ENCODE measurements at regions not wholly inside any gene's neighbourhood (a gene's known extent, or its start where the extent isn't known, plus 50 kb on each side); places are given as distances from the start of the nearest gene placed in this dataset.

DNA sequence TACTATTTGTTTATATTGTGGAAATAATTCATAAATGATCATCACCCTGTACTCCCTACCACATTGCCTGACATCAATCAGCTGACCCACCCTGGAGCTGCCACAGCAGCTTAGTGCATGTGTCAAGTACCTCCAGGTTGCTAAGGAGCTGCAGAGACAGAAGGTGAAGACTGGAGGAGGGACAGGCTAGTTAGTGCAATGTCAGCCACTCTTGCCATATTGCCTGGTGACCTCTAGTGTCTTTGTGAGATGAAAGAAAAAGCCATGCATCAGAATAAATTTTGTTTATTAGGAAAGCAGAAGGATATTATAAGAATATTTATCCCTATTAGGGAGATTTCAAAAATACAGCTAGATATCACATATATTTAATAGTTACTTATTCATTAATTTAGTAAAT lies 243.9 kb upstream of the FAT4 start:
- DNase-seq, result no peak
- H3K9me3 Mint-ChIP-seq (ENCODE audit: low read depth, unreplicated experiment), result no peaks in the 10 kb centered on the region
- CTCF ChIA-PET, result no interaction called here
- intact Hi-C loops (cut with micrococcal nuclease; ENCODE audit: unreplicated experiment), result no loop called here
- H3K36me3 Mint-ChIP-seq (ENCODE audit: insufficient read depth, unreplicated experiment), result no peaks in the 10 kb centered on the region
- H3K27ac Mint-ChIP-seq (ENCODE audit: unreplicated experiment), result no peak overlapping the region
- H3K27me3 Mint-ChIP-seq (ENCODE audit: unreplicated experiment), result no peaks in the 10 kb centered on the region
- BruUV-seq (replicated peaks), result no TSS peak
- TF ChIP-seq, protein P1, sequence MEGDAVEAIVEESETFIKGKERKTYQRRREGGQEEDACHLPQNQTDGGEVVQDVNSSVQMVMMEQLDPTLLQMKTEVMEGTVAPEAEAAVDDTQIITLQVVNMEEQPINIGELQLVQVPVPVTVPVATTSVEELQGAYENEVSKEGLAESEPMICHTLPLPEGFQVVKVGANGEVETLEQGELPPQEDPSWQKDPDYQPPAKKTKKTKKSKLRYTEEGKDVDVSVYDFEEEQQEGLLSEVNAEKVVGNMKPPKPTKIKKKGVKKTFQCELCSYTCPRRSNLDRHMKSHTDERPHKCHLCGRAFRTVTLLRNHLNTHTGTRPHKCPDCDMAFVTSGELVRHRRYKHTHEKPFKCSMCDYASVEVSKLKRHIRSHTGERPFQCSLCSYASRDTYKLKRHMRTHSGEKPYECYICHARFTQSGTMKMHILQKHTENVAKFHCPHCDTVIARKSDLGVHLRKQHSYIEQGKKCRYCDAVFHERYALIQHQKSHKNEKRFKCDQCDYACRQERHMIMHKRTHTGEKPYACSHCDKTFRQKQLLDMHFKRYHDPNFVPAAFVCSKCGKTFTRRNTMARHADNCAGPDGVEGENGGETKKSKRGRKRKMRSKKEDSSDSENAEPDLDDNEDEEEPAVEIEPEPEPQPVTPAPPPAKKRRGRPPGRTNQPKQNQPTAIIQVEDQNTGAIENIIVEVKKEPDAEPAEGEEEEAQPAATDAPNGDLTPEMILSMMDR (IDR thresholded peaks at IDR 0.05; ENCODE audit: unreplicated experiment), result no peak
- H3K4me1 Mint-ChIP-seq (ENCODE audit: low read depth, unreplicated experiment), result no peaks in the 10 kb centered on the region
- H3K4me3 Mint-ChIP-seq (ENCODE audit: low read depth, unreplicated experiment), result no peak overlapping the region

DNA sequence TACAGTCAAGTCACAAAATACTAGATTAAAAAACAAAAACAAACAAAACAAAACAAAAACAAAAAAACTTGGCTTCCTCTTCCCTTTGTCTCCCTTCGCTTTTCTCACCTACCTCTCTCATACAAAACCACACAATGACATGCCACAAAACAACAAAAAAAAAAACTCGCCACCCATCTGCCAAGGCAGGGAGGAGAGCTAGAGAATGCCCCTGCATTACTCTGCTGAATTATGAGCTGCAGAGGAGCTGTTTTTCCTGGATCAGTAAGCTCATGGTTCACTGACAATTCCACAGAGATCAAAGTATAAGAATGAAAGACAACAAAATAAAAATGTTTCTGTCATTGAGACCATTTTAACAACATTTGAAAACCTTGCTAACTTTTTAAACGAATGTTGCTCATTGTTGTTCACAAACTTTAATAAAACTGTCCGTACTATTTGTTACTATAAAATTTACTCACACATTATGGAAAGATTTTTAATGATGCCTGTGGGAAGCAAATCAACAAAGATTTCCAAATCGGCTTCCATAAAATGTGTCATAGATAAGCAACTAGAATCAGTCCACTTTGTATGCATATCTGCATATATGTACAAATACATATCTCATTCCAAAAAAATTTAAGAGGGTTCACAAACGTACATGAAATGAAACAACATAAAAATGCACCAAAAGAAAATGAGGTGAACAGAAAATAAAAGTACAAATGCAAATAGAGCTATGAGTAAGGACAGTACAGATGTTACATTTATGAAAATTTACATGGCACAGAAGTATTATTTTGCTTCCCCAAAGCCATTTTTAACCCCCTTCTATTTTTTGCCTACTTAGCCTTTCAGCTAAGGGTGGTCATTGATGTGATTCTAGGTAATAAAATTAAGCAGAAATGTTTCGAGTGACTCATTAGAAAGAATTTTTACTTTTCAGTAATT lies 252.4 kb upstream of the FAT4 start:
- intact Hi-C loops (cut with micrococcal nuclease; ENCODE audit: unreplicated experiment), result no loop called here
- Mint-ChIP-seq H3K36me3 (ENCODE audit: insufficient read depth, unreplicated experiment) (no peaks in the 10 kb centered on the region), H3K4me3 (ENCODE audit: low read depth, unreplicated experiment) (no peak overlapping the region), H3K27ac (ENCODE audit: unreplicated experiment) (no peak overlapping the region), H3K4me1 (ENCODE audit: low read depth, unreplicated experiment) (no peaks in the 10 kb centered on the region), H3K27me3 (ENCODE audit: unreplicated experiment) (no peaks in the 10 kb centered on the region), H3K9me3 (ENCODE audit: low read depth, unreplicated experiment) (no peaks in the 10 kb centered on the region)
- BruUV-seq (replicated peaks), result no TSS peak
- TF ChIP-seq, protein P1 (IDR thresholded peaks at IDR 0.05; ENCODE audit: unreplicated experiment), result no peak
- CTCF ChIA-PET, result no interaction called here
- no peak for DNase-seq

- H3K27ac Mint-ChIP-seq (ENCODE audit: unreplicated experiment), result no peak overlapping the region
- no peak overlapping the region for H3K4me3 Mint-ChIP-seq (ENCODE audit: low read depth, unreplicated experiment)
Observed at GRCh38 chr4:125060376-125060775, 254.4 kb upstream of the FAT4 start.

DNA sequence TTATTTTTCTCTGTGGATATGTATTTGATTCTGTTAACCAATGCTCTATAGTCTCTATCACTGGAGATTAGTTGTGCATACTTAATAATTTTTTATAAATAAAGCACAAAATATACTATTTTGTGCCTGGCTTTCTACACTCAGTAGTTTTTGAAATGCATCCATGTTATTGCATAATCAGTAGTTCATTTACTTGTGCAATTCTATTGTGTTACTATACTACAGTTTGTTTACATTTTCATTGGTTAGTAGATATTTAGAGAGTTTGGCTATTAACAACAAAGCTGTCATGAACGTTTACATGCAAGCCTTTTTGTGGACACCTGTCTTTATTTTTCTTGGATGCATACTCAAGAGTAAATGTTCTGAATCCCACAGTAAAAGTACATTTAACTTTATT lies 265.0 kb upstream of the FAT4 start:
- no TSS peak for BruUV-seq (replicated peaks)
- no peaks in the 10 kb centered on the region for H3K36me3 Mint-ChIP-seq (ENCODE audit: insufficient read depth, unreplicated experiment)
- no peaks in the 10 kb centered on the region for H3K4me1 Mint-ChIP-seq (ENCODE audit: low read depth, unreplicated experiment)

More at GRCh38 chr4:125060376-125060775, 254.4 kb upstream of the FAT4 start:
- Mint-ChIP-seq H3K27me3 (ENCODE audit: unreplicated experiment) (no peaks in the 10 kb centered on the region), H3K36me3 (ENCODE audit: insufficient read depth, unreplicated experiment) (no peaks in the 10 kb centered on the region), H3K9me3 (ENCODE audit: low read depth, unreplicated experiment) (no peaks in the 10 kb centered on the region), H3K4me1 (ENCODE audit: low read depth, unreplicated experiment) (no peaks in the 10 kb centered on the region)
- no TSS peak for BruUV-seq (replicated peaks)
- CTCF ChIA-PET, result no interaction called here
- TF ChIP-seq, protein P1 (IDR thresholded peaks at IDR 0.05; ENCODE audit: unreplicated experiment), result no peak
- intact Hi-C loops (cut with micrococcal nuclease; ENCODE audit: unreplicated experiment), result no loop called here
- no peak for DNase-seq

More for the DNA sequence above, 265.0 kb upstream of the FAT4 start:
- no peak for DNase-seq
- intact Hi-C loops (cut with micrococcal nuclease; ENCODE audit: unreplicated experiment), result no loop called here
- Mint-ChIP-seq H3K9me3 (ENCODE audit: low read depth, unreplicated experiment) (peaks cover 2% of the 10 kb centered on the region), H3K27me3 (ENCODE audit: unreplicated experiment) (no peaks in the 10 kb centered on the region), H3K4me3 (ENCODE audit: low read depth, unreplicated experiment) (no peak overlapping the region), H3K27ac (ENCODE audit: unreplicated experiment) (no peak overlapping the region)
- TF ChIP-seq, protein P1 (IDR thresholded peaks at IDR 0.05; ENCODE audit: unreplicated experiment), result no peak
- CTCF ChIA-PET, result no interaction called here

All from Calu3 (cell line).